HG03060 (cell line): ENCODE measurements at regions not wholly inside any gene's neighbourhood (a gene's known extent, or its start where the extent isn't known, plus 50 kb on each side); places are given as distances from the start of the nearest gene placed in this dataset.

Experiments
- ATAC-seq: cut with Tn5 transposase; IDR thresholded peaks from one replicate; pipeline ENCODE4 v1.9.1; 2021; ENCODE audit warnings: low read depth, moderate number of reproducible peaks; ENCODE audit not compliant: unreplicated experiment

DNA sequence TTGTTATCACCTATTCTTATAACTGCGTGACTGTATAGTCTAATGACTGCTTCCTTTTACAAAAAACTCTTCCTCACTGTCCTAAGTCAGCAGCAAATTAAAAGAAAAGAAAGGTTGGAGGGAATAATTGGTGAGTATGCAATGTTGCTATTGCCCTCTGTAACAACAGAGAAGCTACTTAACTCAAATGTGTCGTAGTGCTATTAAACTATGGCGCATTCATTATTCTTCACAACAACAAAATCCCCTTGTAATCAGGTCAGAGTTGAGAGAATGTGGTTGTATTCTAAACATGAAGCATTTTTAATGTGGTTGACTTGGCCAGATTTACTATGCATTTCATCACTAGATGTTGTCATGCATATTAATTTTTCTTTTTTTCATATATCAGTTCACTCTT, 897.8 kb upstream of the PHF14 start:
- ATAC-seq = no peak

DNA sequence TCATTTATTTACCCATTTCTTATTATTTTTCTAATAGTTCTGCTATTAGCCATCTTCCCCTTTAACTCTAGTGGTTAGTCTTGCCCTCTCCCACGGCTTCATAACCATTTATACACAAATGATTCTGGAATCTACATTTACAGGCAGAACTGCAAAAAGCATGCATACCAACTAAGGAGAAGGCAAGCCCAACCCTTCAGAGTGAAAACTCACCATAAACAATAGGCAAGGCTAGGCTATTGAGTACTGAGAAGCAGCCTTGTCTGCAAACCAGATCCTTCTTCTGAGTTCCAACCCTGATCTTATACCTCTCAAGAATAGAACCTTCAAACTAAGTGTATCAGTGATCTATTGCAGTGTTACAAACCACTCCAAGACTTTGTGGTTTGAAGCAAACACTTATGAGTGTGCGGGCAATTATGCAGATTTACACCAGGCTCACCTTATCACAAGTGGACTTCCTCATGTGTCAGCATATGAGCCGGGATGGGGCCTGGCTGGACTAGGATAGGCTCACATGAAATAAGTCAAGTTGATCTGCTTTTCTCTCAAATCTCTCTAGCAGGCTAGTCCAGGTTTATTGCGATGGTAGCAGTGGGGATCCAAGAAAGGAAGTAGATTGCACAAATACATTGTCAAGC, 896.9 kb upstream of the PHF14 start:
- no peak for ATAC-seq

DNA sequence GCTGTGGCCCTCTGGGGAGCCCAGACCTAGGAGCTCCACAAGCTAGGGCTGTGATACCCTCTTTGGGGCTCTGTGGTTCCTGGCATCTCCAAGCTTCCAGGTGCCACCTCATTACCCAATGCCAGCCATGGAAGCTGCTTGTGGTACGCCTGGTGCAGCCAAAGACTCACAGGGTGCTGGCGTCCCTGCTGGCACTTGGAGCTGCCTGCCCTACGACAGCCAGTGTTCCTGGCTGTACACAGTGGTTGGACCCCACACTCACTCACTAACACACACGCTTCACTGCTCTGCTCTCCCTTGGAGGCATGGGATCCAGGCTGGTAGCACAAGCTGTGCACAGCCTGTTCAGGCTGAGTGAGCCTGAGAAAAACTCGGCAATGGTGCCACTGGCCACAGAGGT, 894.1 kb upstream of the PHF14 start:
- no peak for ATAC-seq

DNA sequence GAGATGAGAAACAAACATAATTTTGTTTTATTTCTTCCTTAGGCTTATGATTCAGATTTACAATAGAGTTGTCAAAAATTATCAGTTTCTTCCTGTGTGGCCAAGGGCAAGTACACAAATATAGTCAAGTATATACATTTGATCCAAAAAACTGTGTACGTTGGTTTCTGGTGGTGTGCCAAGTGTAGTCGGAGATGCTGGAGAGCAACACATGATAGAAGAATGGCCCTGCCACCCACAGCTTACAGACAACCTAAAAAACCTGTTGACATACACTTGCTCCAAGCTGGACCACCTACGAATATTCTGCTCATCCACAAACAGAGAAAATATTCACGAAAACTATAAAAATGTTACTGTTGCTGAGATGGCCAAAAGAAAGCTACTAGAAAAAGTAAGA, 890.8 kb upstream of the PHF14 start:
- ATAC-seq = no peak

DNA sequence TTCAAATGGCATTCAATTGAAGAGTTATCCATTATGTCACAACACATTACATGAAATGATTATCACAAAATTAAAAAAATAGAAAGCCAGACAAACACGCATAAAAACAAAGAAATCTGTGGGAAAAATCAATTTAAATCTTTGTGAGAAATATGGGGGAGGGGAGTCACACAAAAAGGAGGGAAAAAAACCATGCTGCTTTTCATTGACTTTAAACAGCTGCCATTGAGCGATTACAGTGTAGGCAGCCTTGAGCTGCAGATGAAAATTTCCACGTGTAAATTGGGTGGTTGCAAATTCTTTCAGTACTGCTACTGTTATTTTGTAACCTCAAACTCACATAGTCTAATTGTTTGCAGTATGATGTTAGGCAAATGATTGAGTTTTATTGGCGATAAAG, 889.9 kb upstream of the PHF14 start:
- no peak for ATAC-seq

DNA sequence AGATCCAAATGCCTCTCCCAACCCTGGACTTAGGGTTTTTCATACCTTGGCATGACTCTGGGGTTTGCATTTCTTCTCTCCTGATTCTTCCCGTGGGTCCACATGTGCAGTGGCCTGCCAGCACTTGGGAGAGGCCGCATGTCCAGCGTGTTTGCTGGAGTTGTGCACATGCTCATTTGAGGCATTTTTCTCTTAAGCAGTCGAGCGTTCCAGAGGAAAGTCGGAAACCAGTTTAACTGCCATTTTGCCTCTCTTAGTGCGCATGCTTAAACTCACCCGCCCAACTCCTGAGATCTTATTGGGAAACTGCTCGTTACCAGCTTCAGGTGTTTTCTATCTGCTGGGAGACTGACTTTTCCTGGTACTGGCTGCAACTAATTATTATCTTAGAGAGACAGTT, 888.4 kb upstream of the PHF14 start:
- no peak for ATAC-seq

DNA sequence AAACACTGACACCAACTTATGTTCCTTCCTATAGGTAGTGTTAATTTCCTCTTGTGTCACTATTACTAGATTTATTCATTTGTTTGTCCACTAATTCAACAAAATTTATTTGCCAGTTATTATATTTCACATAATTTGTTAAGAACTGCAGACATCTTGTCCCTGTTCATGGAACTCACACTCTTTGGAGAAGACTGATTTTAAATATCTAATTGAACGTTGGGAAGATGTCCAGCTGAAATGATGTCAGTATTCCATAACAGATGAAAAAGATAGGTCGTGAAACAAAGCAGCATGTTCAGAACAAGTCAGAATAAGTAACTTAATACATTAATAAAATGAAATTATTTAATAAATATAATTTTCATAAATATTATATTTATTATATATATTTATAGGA, 873.1 kb upstream of the PHF14 start:
- ATAC-seq = no peak

DNA sequence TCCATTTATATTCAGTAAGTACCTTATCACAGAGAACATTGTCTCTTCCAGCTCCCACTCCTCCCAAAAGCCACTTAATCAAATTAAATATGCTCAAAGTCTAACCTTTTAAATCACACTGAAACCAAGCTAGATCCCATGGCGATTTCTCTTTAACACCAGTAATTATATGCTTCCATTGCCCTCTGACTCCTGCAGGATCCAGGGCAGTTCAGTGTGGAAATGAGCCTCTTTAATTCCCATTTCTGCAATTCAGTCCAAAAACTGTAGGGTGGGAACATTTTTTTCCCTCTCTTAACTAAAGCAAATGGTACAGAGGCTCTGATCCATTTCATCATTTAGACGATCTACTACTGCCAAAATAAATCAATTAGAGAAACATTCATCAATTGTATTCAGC, 872.3 kb upstream of the PHF14 start:
- ATAC-seq = no peak

DNA sequence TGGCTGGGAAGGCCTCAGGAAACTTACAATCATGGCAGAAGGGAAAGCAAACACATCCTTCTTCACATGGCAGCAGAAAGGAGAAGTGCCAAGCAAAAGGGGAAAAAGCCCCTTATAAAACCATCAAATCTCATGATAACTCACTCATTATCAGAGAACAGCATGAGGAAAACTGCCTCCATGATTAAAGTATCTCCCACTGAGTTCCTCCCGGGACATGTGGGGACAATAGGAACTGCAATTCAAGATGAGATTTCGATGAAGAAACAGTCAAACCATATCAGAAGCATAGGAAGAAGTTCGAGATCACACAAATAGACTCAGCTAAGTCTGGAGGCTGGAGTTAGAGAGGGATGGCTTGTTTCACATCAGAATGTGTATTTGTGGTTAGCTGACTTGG, 869.4 kb upstream of the PHF14 start:
- ATAC-seq = no peak

DNA sequence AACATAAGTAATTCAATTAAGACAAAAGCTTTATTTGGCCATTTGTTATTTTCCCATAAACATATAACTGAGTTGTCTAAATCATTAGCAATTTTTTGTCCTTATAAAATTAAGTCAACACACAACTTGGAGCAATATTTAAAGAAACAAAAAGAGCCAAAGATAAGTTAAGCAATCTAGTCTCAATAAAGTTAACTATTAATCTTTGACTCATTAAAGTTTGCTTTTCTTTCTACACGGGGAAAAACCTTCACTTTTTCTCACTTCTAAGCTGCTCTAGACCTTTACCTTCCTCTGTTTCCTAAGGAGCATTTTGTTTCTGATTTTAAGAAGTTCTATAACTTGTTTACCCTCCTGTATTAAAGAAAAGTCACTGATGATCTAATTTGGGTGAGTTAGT, 867.1 kb upstream of the PHF14 start:
- no peak for ATAC-seq

DNA sequence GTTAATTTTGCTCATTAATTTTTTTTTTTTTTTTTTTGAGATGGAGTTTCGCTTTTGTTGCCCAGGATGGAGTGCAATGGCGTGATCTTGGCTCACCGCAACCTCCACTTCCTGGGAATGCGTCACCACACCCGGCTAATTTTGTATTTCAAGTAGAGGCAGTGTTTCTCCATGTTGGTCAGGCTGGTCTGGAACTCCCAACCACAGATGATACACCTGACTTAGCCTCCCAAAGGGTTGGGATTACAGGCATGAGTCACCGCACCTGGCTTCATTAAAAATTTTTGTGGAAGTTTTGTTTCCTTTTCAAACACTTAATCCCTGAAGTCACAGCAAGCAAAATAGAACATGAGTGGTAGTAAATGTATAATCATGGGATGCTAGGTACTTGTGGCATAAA, 857.2 kb upstream of the PHF14 start:
- no peak for ATAC-seq

DNA sequence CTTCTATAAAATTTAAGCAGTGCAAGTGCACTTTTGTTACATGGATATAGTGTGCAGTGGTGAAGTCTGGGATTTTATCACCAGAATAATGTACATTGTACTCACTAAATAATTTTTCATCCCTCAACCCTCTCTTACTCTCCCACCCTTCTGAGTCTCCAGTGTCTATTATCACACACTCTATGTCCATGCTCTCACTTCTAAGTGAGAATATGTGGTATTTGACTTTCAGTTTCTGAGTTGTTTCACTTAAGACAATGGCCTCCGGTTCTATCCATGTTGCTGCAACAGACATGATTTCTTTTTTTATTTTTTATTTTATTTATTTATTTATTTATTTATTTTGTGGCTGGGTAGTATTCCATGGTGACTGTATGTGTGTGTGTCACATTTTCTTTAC, 855.9 kb upstream of the PHF14 start:
- no peak for ATAC-seq

DNA sequence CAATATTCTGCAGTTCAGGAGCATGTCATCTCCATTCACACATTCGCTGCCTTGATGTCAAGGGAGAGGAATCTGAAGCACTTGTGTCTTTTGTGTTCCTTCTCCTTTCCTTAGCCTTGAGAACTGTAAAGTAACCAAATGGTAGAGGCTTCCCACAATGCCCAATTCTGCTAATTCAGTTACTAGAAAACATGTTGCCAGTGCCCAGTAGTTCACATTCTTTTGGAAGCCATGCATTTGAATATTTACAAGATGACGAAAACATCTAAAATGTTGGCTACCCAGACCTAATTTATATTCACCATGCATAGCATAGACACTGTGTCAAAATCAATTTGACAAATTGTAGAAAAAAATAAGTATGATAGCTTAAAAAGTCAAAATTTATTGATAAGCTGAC, 852.7 kb upstream of the PHF14 start:
- ATAC-seq = no peak

DNA sequence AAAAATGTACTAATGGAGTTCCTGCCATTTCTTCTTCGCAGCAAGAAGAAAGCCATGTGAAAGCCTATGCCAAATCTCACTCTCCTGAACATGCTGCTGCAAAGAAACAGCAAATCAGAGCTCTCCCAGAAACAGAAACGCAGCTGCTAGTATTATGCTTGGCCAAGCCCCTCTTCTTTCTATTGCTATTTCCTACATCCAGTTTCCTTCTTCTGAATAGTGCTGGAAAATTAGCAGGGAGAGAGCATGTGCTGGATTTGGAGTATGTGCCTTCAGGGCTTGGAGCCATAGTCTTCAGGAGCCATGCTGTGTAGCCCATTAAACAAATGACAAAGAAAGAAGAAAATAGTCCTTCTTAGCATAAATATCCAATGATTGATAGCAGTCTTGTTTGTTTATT, 852.0 kb upstream of the PHF14 start:
- ATAC-seq = no peak

DNA sequence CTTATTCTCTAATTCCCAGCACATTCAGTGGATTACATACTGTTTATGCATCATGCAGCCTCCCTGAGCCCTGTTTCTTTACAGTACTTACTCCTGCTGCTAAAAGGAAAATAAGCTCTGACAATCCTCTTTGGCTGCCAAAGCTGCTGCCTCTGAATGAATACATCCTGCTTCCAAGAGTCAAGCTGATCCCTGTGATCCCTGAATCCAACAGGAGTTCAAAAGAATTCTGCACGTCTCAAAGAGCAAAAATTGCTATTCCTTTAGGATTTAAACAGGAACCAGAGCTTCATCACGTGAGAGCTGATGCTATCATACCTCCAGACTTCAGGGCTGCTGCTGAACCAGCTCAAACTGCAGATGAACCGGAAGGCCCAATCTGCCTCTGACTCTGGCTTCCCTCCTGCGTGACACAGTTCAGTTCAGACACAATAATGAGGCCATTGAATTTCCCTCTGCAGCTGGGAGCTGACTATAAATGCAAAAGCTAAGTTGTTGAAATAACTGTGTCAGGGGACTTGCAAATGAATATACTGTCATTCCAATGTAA, 851.0 kb upstream of the PHF14 start:
- no peak for ATAC-seq

DNA sequence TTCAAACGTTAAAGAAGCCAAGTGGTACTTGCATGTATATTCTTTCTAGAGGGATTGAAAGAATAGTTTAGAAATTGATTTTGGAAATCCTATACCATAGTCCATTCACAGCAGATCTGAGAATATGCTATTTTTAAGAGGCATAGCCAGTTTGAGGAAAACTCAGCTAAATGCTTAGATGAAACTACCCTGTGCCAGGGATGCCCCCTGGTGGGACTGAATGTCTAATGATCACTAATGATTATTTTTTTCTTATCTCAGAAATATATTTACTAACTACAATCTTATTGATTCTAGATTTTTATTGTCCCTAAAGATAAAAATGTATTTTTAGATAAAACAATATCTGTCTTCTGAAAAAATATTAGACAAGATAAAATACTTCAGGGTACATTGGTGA, 844.9 kb upstream of the PHF14 start:
- no peak for ATAC-seq

DNA sequence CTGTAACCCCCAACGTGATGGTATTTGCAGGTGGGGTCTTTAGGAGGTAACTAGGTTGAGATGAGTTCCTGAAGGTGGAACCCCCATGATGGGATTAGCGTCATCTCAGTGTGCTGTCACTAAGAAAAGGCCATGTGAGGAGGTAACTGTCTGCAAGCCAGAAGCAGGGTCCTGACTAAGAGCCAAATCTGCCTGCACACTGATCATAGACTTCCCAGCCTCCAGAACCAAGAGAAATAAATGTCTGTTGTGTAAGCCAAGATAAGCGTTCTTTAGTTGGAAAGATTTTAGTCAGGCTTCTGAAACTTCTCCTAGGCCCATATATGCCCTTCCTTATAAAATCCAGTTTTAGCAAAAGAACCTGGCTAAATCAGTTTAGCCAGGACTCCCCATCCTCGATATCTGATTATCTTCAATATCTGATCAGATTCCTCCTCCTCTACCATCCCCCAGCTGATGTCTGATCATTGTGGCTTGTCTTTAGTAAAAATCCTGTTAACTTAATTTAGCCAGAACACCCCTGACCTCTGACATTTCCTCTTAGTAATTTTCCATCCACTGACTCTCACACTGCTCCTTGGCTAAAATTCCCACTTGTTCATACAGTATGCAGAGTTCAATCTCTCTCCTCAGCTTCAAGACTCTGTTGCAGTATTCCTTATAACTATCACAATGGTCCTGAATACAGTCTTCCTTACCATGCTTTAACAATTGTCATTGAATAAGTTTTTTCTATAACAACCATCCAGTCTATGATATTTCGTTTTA, 835.4 kb upstream of the PHF14 start:
- ATAC-seq = no peak

DNA sequence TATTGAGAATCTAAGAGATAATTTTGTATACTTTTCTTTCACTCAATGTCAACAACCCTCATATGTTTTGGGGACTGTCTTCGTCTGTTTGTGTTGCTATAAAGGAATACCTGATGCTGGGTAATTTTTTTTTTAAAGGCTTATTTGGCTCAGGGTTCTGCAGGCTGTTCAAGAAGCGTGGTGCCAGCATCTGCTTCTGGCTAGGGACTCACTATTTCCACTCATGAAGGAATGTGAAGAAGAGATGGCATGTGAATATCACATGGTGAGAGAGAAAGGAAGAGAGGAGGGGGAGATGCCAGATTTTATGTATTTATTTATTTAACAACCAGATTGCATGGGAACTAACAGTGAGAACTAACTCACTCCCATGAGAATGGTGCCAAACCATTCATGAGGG, 827.4 kb upstream of the PHF14 start:
- ATAC-seq = no peak

DNA sequence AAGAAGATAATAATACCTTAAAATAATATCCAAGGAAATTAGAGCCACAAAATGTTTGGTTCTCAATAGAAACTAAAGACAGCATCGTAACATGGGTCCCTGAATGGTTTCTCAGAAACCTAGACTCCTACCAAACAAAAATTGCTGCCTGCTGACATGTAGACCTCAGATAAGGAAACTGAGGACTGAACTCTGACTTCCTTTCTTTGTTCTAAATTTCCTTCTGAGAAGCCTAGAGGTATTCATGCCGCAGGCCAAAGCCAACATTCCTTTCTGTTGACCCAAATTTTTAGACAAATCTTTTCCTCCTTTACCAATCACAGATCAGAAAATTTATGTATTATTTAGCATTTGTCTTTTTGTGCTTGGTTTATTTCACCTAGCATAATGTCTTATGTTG, 816.7 kb upstream of the PHF14 start:
- no peak for ATAC-seq

DNA sequence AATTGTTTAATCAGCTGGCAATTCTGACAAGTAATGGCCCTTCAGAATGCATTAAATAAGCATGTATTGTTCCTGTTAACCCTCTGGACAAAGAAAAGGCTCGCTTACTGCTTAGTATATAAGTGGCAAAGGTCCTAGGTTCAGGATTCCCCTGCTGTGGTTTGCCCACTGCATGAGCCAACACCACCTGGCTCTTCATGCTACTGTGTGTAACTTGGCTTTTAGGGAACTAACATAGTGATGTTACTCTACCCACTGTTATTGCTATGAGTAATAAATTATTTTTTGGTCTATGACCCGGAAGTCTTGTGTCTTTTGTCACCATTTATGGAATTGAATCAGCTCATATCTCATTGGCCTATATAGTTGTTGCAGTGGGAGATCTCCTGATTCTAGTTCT, 791.7 kb upstream of the PHF14 start:
- no peak for ATAC-seq

DNA sequence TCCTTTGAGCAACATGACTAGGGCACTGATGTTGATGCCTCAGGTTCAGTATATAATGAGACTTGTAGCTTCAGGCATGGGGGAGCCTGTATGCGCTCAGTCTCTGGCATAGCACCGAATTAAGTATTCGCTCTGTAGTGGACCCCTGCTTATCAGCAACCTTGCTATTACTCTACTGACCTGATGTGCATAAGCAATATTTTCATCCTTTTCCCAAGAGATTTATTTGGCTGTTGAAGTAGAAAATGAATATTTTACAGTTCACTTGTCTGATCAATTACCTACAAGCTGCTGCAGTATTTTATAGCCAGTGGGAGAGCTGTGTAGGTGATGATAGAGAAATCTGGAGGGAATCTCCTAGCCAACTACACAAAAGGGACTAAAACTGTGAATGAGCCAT, 781.6 kb upstream of the PHF14 start:
- no peak for ATAC-seq

DNA sequence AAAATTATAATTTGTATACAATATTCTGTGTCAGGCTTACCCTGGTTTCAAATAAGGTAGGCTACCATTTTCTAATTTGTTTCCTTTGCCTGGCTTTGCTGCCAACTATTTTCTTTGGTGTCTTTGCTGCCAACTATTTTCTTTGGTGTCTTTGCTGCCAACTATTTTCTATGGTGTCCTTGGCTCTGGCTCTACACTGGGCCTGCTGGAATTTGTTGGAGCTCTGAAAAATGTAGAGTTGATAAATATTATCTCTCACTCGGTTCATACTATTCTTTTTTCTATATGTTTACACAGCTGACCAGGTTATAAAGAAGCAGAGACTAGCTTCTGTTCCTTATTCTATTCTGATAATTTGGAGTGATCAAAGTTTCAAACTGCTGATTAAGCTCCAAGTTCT, 768.0 kb upstream of the PHF14 start:
- ATAC-seq = no peak
